Panc1 (cell line): ENCODE measurements at regions not wholly inside any gene's neighbourhood (a gene's known extent, or its start where the extent isn't known, plus 50 kb on each side); places are given as distances from the start of the nearest gene placed in this dataset.

Source experiments
- ATAC-seq: fragments of 200-7000 bp; cut with Tn5 transposase; 2 replicates; pipeline ENCODE4 v1.9.1; 2020; ENCODE audit warnings: mild to moderate bottlenecking, moderate library complexity
- BruUV-seq: library from RNA; stranded (reverse); fragments of 400-500 nt; replicated peaks from 2 replicates; lab custom pipeline; 2021; lab: Mats Ljungman, UMichigan
- CTCF ChIA-PET: fragments of 300-600 bp; sonication (Branson Sonifier 250); formaldehyde crosslinking; loops from one replicate; lab custom pipeline; 2022; ENCODE audit warnings: antibody characterized with exemption; lab: Charles Lee
- POLR2A ChIA-PET: fragments of 300-600 bp; sonication (Branson Sonifier 250); formaldehyde crosslinking; loops from one replicate; lab custom pipeline; 2022; ENCODE audit warnings: antibody characterized with exemption; lab: Charles Lee
- DNase-seq: peaks from one replicate; pipeline ENCODE4 v3.0.0-alpha.2; 2010; ENCODE audit warnings: low read depth, low spot score
- H3K27ac ChIP-seq: 2 replicates; pipeline ENCODE4 v1.5.1; 2011; ENCODE audit warnings: mild to moderate bottlenecking, low read length, inconsistent platforms
- H3K27me3 ChIP-seq: fragments of 200-500 bp; sonication (Bioruptor generic); 2 replicates; pipeline ENCODE4 v1.6.0; 2014; ENCODE audit warnings: low read length, inconsistent platforms; ENCODE audit not compliant: control insufficient read depth, insufficient read depth
- H3K36me3 ChIP-seq: fragments of 200-500 bp; sonication (Bioruptor generic); 2 replicates; pipeline ENCODE4 v1.5.1; 2014; ENCODE audit warnings: inconsistent platforms, mild to moderate bottlenecking, low read length, moderate library complexity; ENCODE audit not compliant: control insufficient read depth, insufficient read depth
- H3K4me1 ChIP-seq: 2 replicates; pipeline ENCODE4 v1.5.1; 2011; ENCODE audit warnings: inconsistent platforms, mild to moderate bottlenecking, low read length, moderate library complexity; ENCODE audit not compliant: control insufficient read depth, insufficient read depth
- H3K4me3 ChIP-seq, 2 experiments: 2 replicates each; pipeline ENCODE4 v1.5.1; 2011 to 2012; ENCODE audit warnings: low read depth in 2 of 2, low read length in 2 of 2, mild to moderate bottlenecking in 2 of 2, inconsistent platforms in 1 of 2, moderate library complexity in 1 of 2
- H3K9me3 ChIP-seq: fragments of 200-500 bp; sonication (Bioruptor generic); 2 replicates; pipeline ENCODE4 v1.5.1; 2014; ENCODE audit warnings: low read depth, mild to moderate bottlenecking, inconsistent platforms, low read length, moderate library complexity; ENCODE audit not compliant: control insufficient read depth, insufficient read depth
- POLR2AphosphoS5 ChIP-seq: IDR thresholded peaks from 2 replicates; pipeline ENCODE4 v1.6.1; 2012; ENCODE audit warnings: mild to moderate bottlenecking, low read depth, low read length, moderate library complexity
- SIN3A ChIP-seq: IDR thresholded peaks from 2 replicates; pipeline ENCODE4 v1.6.1; 2012; ENCODE audit warnings: low read depth, mild to moderate bottlenecking, low read length, moderate library complexity, borderline replicate concordance; ENCODE audit not compliant: insufficient read depth
- TCF7L2 ChIP-seq: IDR thresholded peaks from 2 replicates; pipeline ENCODE4 v1.6.1; 2011; ENCODE audit warnings: mild to moderate bottlenecking, low read depth, low read length, inconsistent platforms
- in situ Hi-C: cut with HindIII; loops from 2 replicates; pipeline ENCODE4 v1.10.0; 2016; ENCODE audit warnings: low sequenced_read_pairs, low pct_unique_long_range_greater_than_20kb
- intact Hi-C: fragments of 100-400 bp; cut with micrococcal nuclease; formaldehyde crosslinking; loops from one replicate; pipeline ENCODE4 v1.10.0; 2022; ENCODE audit not compliant: unreplicated experiment
- TF ChIP-seq, protein P1 (sequence below), 2 experiments: IDR thresholded peaks; 2 replicates each; pipeline ENCODE4 v1.6.1; 2011 to 2012; ENCODE audit warnings: low read depth in 2 of 2, control low read depth in 1 of 2, low read length in 1 of 2, mild to moderate bottlenecking in 1 of 2, moderate library complexity in 1 of 2; ENCODE audit not compliant: insufficient read depth in 1 of 2
- TF ChIP-seq, protein P2 (sequence below): fragments of 450-650 bp; IDR thresholded peaks from 2 replicates; pipeline ENCODE4 v1.5.1; 2017; ENCODE audit warnings: mild to moderate bottlenecking

DNA sequence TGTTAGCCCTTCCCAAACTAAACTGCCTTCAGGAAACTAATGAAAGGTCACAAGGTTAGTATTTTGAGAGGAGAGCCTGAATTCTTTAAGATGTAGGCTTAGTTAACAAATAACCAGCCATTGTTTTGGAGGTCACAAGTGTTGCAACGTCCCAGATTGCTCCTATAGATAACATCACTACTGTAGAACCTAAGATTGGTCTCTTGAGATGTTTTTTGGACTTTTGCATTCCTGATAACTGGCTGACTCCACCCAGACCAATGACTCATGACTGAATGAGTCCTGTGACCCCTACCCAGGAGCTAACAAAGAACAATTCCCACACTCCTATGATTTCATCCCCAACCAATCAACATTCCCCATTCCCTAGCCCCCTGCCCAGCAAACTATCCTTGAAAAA lies 178.8 kb downstream of the SCP2D1 start:
- CTCF ChIA-PET, result no interaction called here
- no TSS peak for BruUV-seq
- H3K4me3 ChIP-seq, result no peak overlapping the region
- ATAC-seq (no peak), DNase-seq (no peak)
- no peaks in the 10 kb centered on the region for H3K36me3 ChIP-seq
- intact Hi-C loops (no loop called here), in situ Hi-C loops (no loop called here)
- TF ChIP-seq, protein P1, sequence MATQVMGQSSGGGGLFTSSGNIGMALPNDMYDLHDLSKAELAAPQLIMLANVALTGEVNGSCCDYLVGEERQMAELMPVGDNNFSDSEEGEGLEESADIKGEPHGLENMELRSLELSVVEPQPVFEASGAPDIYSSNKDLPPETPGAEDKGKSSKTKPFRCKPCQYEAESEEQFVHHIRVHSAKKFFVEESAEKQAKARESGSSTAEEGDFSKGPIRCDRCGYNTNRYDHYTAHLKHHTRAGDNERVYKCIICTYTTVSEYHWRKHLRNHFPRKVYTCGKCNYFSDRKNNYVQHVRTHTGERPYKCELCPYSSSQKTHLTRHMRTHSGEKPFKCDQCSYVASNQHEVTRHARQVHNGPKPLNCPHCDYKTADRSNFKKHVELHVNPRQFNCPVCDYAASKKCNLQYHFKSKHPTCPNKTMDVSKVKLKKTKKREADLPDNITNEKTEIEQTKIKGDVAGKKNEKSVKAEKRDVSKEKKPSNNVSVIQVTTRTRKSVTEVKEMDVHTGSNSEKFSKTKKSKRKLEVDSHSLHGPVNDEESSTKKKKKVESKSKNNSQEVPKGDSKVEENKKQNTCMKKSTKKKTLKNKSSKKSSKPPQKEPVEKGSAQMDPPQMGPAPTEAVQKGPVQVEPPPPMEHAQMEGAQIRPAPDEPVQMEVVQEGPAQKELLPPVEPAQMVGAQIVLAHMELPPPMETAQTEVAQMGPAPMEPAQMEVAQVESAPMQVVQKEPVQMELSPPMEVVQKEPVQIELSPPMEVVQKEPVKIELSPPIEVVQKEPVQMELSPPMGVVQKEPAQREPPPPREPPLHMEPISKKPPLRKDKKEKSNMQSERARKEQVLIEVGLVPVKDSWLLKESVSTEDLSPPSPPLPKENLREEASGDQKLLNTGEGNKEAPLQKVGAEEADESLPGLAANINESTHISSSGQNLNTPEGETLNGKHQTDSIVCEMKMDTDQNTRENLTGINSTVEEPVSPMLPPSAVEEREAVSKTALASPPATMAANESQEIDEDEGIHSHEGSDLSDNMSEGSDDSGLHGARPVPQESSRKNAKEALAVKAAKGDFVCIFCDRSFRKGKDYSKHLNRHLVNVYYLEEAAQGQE (IDR thresholded peaks at IDR 0.05; ENCODE audit: insufficient read depth in 1 of 2, low read depth in 2 of 2, low read length in 1 of 2), result no peak
- TF ChIP-seq, protein P2, sequence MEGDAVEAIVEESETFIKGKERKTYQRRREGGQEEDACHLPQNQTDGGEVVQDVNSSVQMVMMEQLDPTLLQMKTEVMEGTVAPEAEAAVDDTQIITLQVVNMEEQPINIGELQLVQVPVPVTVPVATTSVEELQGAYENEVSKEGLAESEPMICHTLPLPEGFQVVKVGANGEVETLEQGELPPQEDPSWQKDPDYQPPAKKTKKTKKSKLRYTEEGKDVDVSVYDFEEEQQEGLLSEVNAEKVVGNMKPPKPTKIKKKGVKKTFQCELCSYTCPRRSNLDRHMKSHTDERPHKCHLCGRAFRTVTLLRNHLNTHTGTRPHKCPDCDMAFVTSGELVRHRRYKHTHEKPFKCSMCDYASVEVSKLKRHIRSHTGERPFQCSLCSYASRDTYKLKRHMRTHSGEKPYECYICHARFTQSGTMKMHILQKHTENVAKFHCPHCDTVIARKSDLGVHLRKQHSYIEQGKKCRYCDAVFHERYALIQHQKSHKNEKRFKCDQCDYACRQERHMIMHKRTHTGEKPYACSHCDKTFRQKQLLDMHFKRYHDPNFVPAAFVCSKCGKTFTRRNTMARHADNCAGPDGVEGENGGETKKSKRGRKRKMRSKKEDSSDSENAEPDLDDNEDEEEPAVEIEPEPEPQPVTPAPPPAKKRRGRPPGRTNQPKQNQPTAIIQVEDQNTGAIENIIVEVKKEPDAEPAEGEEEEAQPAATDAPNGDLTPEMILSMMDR, result no peak
- TF ChIP-seq SIN3A (no peak), TCF7L2 (no peak), POLR2AphosphoS5 (no peak)
- POLR2A ChIA-PET, result no interaction called here
- H3K27me3 ChIP-seq, result no peaks in the 10 kb centered on the region
- H3K27ac ChIP-seq, result no peak overlapping the region
- H3K4me1 ChIP-seq, result no peaks in the 10 kb centered on the region
- H3K9me3 ChIP-seq, result no peaks in the 10 kb centered on the region

DNA sequence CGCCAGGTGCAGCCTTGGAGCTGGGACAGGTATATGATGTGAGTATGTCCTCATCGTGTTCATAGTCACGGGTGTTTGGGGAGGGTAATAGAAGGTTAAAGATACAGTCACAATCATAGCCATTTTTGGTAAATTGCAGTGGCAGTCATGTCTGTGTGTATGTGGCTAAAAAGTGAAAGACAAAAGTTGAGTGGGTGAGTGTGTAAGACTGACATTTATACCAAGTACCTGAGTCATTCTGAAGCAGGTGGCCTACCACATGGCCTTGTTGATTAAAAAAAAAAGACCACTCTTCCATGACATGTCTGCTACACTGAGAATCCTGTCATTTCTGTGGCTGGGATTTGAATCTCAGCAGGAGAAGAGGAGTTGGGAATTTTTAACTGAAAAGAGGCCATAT lies 181.9 kb downstream of the SCP2D1 start:
- no peaks in the 10 kb centered on the region for H3K27me3 ChIP-seq
- no peaks in the 10 kb centered on the region for H3K9me3 ChIP-seq
- H3K27ac ChIP-seq, result no peak overlapping the region
- TF ChIP-seq, protein P1 (IDR thresholded peaks at IDR 0.05; ENCODE audit: insufficient read depth in 1 of 2, low read depth in 2 of 2, low read length in 1 of 2), result no peak
- TF ChIP-seq SIN3A, result no peak
- no peak for TF ChIP-seq POLR2AphosphoS5
- TF ChIP-seq TCF7L2, result no peak
- TF ChIP-seq, protein P2, result no peak
- in situ Hi-C loops, result no loop called here
- no peaks in the 10 kb centered on the region for H3K4me1 ChIP-seq
- CTCF ChIA-PET, result no interaction called here
- no peak for DNase-seq
- POLR2A ChIA-PET, result no interaction called here
- H3K4me3 ChIP-seq, result no peak overlapping the region
- H3K36me3 ChIP-seq, result no peaks in the 10 kb centered on the region
- ATAC-seq, result no peak
- intact Hi-C loops, result no loop called here
- BruUV-seq, result no TSS peak
